Activated CD4-positive, alpha-beta T cell treated with anti-CD3 and anti-CD28 coated beads, Interleukin-2, amount 50 U/mL, for 4 hours (primary cell): ENCODE measurements at regions not wholly inside any gene's neighbourhood (a gene's known extent, or its start where the extent isn't known, plus 50 kb on each side); places are given as distances from the start of the nearest gene placed in this dataset.

Experiments
- DNase-seq, 2 experiments: peaks; one replicate each; pipeline ENCODE4 v3.0.0-alpha.2; 2020

DNA sequence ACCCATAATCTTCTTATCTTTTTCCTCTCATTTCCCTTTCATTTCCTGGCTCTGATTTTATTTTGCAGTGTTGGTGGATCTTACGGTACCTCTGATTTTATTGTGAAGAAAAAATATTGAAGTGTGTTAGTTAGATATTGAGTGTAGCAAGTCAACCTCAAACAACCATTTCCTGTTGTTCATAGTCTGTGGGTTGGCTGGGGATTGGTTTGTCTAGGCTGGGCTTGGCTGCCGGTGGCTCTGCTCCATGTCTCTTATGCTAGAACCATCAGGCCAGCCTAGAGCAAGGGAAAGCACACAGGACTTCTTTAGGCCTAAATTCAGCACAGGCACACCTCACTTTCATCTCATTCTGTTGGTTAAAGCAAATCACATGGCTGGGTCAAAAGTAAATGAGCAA lies 383.1 kb upstream of the LCORL start:
- no peak for DNase-seq

DNA sequence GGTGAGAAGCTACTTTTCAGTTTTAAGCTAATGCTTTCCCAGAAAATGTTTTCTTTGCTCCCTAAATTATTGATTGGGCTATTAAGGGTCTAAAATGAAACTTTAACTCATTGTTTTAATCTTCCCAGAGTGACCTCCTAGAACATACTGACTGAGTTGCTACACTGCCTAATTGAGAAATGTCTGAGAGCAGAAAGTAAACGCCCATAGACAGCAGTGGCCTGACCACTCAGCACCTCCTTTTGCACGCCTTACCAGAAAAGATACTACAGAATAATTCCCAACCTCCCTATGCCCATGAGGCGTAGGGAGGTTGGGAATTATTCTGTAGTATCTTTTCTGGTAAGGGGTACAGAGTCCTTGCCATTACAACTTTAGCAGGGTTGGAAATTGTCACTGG lies 381.8 kb upstream of the LCORL start:
- no peak for DNase-seq

DNA sequence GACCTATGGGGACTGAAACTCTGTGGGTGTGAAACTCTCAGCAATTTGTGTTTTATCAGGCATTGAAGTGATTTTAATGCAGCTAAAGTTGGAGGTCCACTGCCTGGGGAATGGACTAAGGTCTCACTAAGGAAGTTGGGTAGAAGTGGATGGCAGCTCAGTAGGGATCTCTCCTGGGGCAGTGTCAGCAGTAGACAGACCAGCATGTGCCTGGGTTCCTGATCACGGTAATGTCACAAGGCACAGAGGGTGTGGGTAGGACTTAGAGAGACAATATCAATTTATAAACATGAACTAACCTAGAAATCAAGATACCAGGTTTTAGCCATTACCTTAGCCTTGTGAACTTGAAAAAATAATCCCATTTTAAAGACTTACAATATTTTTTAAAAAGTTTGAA lies 380.3 kb upstream of the LCORL start:
- no peak for DNase-seq

DNA sequence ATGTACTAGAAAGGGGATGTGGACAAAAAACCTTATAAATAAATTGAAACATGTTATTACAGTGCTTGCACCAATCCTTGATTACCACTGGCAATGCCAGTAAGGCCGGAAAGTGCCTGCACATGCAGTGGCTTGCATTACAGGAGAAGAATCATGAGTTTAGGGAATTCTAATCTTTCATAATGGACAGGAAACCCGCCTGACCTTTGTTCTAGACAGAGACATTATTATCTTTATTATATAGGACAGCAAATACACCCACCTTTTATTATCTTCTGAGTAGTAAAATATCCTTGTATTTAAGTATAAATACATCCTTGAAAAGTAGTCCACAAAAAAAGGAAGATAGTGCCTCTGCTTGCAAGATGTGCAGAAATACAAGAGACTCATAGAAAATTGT lies 379.9 kb upstream of the LCORL start:
- DNase-seq = no peak

DNA sequence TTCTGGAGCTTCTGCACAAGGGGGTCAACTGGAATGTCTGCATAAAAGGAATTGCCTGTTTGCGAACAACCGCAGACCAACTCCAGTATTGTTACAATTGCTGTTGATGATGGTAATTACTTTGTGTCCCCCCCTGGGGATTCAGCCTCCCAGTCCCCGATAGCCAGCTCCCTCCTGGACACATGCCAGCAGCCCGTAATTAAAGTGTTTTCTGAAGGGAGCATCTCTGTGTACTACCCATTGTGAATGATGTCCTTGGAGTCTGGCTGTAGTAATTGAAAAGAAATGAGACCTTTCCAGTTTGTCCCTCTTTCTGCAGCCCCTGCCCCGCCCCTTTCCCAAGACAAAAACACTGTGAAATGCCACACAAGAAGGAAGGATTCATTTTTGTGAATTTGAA lies 377.1 kb upstream of the LCORL start:
- no peak for DNase-seq

DNA sequence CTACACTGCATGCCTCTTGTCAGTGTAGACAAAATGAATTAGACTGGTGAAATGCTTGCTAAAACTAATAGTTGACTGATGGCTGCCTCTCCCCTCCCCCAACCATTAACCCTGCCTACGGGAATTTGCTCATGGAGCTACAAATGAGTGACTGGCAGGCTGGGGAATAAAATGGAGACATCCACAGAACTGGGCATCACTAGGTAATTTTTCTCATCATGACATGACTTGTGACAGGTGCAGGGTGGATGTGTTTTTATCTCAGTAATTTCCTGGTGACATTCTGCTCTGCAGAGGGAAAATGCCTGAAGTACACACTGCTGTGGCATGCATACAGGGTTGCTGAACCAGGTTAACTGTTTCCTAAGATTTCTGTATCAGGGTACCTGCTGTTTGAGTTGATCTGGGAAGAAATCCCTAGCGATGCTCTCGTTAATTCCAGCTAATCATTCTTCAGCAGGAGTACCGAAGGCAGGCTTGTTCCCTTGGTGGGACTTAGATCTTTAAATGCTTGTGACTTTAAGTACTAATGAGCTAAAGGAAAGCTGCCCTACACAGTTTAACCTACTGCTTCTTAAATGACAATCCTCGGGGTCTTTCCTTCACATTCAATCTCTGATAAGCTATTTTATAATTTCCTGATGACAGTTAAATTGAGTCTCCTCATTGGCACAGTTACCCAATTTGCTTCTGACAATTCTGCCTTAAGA lies 376.3 kb upstream of the LCORL start:
- no peak for DNase-seq

DNA sequence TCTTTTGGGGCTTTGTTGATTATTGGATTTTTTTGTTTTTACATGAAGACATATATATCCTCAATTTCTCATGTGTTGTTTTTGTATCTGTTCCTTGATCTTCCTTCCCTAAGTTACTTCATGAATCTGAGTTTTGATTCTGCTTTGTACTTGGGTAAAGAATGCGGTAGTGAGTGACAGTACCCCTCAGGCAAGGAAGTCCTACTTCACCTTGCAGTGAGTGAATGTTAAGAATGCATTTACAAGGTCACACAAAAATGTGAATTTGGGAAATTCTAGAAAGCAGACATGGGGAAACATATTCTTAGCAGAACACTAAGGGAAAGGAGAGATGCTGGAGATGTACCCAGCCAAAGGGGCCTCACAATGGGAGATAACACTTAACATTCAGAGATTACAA lies 373.1 kb upstream of the LCORL start:
- DNase-seq = no peak

DNA sequence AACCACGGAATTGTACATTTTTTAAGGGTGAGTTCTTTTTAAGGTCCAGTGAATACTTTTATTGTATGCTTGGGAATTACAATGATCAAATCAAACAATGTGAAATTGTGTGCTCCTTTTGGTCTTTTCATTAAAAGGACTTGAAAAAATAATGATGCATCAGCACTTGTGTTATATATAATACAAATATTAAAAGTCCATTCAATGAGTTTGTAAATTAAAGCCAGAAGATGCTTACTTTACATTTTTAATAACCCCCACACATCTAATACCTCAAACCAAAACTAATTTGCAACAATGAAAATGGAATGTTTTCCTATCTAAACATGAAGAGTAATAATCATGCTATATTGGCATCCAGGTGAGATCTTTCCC lies 369.8 kb upstream of the LCORL start:
- no peak for DNase-seq

DNA sequence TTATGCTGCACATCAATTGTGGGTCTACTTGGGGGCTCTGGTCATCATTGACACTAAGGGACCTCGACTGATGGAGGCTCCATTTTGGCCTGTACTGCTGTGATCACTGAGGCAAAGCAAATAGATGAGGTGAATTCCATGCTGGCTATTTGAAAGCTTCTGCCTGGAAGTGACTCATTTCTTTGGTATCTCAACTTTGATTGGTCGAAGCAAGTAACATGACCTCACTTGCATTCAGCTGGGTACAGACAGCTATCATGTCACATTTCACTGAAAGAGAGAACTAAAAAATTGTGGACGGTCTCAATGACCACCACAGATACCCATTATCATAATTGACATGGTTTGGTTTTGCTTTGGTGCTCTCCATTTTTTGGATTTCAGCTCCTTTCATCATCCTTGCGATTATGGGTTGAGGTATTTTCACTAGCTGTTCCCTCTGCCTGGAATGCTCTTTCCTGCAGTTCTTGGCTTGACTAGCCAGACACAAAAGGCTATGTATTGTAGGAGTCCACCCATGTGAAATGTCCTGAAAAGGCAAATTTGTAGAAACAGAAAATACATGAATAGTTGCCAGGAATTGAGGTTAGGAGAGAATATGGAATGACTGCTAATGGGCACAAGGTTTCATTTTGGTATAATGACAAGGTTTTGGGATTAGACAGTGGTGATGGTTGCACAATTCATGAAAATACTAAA lies 369.2 kb upstream of the LCORL start:
- DNase-seq = no peak

DNA sequence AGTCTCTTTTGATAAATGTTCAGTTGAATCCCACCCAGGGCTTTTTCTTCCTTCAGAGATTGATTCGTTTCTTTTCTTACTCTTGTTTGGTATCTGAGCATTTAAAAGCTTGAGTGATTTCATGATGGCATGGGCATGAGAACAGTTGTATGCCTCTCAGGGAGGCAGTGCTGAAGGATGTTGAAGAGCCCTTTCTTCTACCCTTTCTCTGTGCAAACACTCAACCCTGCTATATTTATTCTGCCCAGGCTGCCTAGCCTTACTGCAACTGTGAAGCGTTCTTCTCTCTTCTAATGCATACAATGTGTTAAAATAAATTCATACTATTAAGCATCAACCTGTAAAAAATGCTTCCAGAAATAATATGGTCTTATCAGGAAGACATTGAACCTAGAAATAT lies 367.6 kb upstream of the LCORL start:
- DNase-seq = no peak

DNA sequence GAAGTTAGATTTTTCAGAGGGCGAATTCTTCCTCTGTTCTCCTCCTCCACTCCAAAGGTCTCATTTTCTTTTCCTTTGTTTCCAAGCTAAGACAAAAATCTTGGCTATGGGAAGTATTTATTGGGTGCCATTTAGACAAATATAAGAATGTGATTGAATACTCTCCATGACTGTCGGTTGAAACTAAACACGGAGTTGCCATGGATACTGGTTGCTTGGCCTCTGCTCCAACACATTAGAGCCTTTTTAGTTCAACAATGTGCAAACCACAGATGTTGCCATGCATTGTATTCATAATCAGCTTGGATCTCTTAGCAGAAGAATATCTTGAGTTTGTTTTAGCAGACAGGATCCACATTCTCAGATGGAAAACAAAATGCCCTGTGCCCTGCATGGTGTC lies 366.5 kb upstream of the LCORL start:
- DNase-seq = no peak

DNA sequence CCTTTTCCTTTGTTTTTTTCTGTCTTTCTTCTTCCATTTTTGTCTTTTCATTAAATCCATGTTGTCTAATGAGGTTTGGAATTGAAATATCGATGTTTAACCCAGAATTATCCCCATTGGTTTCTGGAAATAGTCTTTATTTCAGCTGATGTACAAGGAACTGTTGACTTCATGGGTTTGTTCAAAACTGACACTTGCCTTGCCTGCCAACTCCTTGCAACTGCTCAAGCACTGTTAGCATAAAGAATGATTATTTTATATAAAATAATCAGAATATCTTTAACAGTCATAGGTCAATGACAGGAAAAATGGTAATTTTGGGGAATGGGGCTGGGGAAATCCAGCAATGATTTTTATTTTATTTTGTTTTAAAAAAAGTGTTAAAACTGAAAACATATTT lies 359.6 kb upstream of the LCORL start:
- DNase-seq = no peak

DNA sequence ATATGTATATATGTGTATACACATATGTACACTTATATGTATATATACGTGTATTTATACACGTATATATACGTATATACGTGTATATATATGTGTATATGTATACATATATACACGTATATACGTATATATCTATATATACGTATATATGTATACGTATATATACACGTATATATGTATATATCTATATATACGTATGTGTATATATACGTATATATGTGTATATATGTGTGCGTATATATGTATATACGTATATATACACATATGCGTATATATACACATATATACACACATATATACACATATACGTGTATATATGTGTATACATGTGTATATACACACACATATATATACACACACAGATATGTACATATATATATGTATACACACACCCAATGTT lies 348.0 kb upstream of the LCORL start:
- DNase-seq = no peak

DNA sequence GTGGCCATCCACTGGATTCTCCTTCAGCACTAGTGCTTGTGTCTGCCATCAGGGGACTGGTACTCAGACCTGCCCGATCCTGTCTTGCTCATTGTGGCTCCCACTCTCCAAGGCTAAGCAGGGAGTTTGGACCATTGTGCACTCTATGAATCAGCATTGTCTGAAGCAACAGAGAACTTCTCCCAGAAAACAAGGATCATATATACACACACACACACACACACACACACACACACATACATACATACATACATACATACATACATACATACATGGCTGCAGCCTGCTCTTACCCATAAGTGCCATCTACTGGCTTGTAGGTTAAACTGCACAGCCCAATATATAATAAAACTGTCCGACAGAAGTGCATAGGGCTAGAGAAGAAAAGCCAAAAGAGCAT lies 345.3 kb upstream of the LCORL start:
- DNase-seq = no peak

DNA sequence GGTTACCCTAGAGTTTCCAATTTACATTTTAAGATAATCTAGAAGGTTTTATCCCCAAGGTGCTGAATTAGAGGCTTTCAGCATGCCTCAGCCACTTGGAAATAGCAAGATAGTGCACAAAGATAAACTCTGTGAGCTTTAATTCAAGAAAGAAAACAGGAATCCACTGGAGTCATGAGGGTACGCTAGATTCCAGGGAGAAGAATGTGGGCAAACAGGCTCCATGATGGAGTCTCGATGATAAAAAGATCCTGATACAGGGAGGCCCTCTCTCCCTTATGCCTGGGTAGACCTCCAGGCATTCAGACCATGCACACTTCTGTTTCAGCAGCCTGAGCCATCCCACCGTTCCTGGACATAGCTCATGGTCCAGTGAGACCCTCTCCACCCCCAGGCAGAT lies 344.6 kb upstream of the LCORL start:
- no peak for DNase-seq

DNA sequence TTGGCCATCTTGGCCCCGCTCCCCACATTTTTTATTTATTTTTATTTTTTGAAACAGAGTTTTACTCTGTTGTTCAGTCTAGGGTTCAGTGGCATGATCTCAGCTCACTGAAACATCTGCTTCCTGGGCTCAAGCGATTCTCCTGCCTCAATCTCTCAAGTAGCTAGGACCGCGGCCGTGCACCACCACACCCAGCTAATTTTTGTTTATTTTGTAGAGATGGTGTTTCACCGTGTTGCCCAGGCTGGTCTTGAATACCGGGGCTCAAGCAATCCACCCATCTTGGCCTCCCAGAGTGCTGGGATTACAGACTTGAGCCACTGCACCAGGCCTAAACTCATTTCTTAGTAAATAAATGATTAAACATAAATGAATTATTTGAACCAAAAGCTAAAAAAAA lies 322.0 kb upstream of the LCORL start:
- DNase-seq = no peak

DNA sequence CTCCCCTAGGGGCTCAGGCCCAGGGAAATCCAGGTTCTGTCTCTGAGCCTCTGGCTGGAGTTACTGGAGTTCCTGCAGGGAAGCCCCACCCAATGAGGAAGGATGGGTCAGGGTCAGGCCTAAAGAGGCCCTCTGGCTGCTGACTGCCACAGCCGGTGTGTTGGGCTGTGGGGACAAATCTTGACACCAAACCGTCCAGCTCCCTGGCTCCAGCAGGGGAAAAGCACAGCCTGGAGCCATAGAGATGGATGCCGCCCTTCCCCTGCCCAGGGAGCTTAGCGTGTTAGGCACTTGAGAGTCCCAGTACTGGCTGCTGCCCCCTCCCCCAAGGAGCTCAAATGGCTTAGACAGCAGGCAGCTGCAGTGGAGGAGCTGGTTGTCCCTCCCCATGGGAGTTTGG lies 321.3 kb upstream of the LCORL start:
- no peak for DNase-seq

DNA sequence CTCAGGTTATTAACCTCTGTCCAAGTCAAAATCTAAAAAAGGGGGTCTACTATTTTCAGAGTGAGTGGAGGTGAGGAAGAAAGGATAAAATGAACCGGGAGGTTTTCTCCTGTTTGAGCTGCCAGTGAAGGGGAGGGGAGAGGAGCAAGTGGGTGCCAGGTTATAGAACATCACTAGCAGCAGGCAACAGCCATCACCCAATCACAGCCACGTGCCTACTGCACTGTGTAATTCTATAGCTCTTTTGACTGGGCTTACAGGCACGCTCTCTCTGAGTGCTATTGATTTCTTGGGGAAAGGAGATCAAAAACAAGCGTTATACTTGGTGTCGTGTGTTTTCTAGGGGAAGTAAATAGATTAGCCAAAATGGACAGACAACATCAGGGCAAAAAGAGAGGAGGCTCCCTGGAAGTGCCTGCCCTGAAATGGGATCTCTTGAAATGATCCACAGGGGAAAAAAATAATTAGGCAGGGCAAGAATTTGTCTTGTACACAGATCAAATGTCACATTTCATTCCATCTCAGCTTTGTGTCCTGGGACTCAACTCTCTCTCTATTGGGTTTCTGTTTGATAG lies 300.5 kb upstream of the LCORL start:
- DNase-seq = no peak

DNA sequence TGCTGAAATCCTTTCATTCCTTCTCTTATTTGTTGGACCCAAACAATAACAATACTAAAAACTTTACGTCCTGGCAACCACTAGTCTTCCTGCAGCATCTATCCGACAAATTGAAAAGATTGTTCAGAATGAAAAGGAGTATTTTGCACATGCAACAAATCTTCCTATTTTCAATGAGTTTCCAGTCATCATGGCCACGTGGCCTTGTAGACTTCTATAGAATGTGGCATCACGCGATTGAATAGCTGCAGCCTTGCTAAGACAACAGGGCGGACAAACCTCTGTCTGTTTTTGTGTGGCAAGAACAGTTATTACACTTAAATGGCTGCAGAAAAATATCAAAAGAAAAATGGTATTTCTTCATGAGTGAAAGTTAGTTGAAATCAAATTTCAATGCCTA lies 297.9 kb upstream of the LCORL start:
- DNase-seq = no peak

DNA sequence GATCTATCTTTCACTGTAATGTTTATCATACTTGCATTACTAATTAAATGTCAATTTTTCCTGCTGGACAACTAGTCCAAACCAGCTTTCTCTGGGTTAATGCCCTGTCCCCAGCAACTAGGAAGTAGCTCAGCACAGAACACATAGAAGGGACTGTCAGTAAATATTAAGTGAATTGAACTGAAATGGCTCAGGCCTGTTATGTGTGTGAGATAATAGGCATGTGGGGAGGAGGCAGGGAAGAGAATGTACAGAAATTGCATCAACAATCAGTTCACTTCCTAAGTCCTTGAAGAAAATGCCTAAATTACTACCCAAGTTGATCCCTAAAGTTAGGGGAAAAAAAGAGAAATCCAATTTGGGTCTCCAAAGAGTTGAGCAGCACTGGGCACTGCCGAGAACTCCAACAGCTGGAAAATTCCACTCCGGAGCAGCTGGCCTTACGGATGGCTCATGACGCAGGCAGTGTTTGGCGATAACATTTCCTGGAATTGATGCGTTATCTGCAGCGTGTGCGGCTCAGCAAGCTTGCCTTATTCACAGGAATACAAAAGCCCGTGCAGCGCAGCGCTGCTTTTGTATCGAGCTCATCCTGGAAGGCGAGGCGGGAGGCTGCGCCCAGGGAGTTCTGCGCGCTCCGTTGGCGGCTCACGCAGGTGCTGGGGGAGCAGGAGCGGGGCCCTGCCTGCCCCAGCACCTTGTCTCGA lies 297.3 kb upstream of the LCORL start:
- no peak for DNase-seq

DNA sequence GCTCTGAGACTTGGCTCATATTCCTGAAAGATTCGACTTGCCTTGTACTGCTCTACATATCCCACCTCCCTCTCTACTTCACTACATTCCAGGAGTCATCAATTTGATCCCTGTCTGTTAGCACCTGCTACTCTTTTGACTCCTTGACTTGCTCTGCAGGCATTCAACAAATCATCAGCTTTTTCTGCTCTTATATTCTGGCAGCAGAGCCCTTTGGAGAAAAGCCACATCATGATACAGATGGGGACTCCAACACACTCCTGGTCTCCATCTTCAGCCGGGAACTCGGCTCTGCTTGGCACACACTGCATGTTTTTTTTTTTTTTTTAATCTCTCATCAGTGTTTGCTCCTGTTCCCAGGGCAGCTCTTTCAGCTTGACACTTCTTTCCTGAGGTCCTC lies 293.2 kb upstream of the LCORL start:
- no peak for DNase-seq

DNA sequence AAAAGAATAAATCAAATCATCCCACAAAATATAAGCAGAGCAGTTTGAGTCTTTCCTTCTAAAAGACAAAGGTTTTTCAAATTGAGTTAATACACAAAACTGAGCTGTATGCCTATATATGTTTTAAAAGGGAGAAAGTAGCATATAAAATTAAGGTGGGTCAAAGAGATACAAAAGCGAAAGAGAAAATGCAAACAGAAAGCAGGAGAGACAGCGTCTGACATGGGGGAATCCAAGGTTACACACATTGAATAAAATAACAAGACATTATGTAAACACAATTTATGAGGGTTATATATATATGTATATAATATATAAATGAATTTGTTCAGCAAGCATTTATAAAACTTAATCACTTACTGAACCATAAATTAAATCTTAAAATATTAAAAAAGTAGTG lies 276.1 kb upstream of the LCORL start:
- no peak for DNase-seq

DNA sequence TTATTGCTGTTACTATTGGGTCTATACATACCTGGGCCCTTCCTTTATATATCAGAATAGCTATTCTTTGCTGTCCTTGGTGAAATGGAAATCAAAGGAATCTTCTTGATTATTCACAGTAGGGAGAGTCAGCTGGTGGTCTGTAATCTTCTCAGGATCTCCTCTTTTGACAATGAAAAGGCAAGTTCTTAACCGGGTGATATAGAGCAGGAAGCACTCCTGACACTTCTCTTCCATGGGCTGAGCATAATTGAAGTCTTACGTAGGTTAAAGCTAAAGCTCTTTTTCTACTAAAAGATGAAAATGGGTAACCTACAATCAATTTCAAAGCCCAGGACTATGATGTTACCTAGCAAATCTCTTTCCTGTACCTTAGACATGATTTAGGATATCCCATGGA lies 274.9 kb upstream of the LCORL start:
- DNase-seq = no peak

DNA sequence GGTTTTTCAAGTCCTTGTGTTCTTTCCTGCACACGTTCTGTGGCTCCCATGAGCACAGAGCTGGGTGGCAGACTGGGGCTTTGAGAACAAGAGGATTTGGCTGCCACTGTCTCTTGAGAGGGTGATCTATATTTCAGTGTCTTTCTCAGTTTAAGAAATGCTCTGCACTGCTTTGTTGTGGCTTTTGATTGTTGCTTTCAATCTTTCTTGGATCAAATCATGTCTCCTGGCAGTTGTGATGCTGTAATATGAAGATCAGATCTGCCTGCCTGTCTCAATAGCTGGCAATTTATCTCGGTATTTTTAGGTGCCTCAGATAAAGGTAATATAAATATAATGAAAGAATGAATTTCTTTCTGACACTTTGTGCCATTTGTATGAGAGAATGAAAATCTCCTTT lies 273.3 kb upstream of the LCORL start:
- DNase-seq = no peak
